ENCODE measurements at regions not wholly inside any gene's neighbourhood (a gene's known extent, or its start where the extent isn't known, plus 50 kb on each side); places are given as distances from the start of the nearest gene placed in this dataset.

GRCh38 chr2:172248785-172249187 lies 146.1 kb upstream of the DLX2 start (continued):
- TF ChIP-seq USF2 (IDR thresholded peaks at IDR 0.05; ENCODE audit: low read length): no peak
